Effector memory CD4-positive, alpha-beta T cell (primary cell): ENCODE measurements at regions not wholly inside any gene's neighbourhood (a gene's known extent, or its start where the extent isn't known, plus 50 kb on each side); places are given as distances from the start of the nearest gene placed in this dataset.
"Not testable (repeated sequence)": the region's sequence is repeated elsewhere in the genome, so short reads cannot be mapped to it uniquely, and the experiment has no call there.

ENCODE experiments used
- DNase-seq, 3 donors: peaks; one replicate each; pipeline ENCODE4 v3.0.0-alpha.2; 2020
- H3K27ac ChIP-seq: 2 replicates; pipeline ENCODE4 v1.7.0; 2013; ENCODE audit warnings: mild to moderate bottlenecking, low read length, moderate library complexity; ENCODE audit not compliant: insufficient read depth, poor library complexity, severe bottlenecking
- H3K27me3 ChIP-seq: replicated peaks from 2 replicates; pipeline ENCODE4 v1.7.0; 2013; ENCODE audit warnings: mild to moderate bottlenecking, low read length; ENCODE audit not compliant: insufficient read depth, control insufficient read depth, poor library complexity, severe bottlenecking
- H3K36me3 ChIP-seq: 2 replicates; pipeline ENCODE4 v1.7.0; 2013; ENCODE audit warnings: mild to moderate bottlenecking, low read length, moderate library complexity; ENCODE audit not compliant: control insufficient read depth, insufficient read depth
- H3K4me1 ChIP-seq: 2 replicates; pipeline ENCODE4 v1.7.0; 2013; ENCODE audit warnings: low read length, mild to moderate bottlenecking; ENCODE audit not compliant: control insufficient read depth, insufficient read depth, poor library complexity, severe bottlenecking
- H3K4me3 ChIP-seq: 2 replicates; pipeline ENCODE4 v1.7.0; 2013; ENCODE audit warnings: low read length, low read depth, mild to moderate bottlenecking; ENCODE audit not compliant: insufficient read depth, poor library complexity, severe bottlenecking
- H3K9me3 ChIP-seq: 2 replicates; pipeline ENCODE4 v1.7.0; 2013; ENCODE audit warnings: mild to moderate bottlenecking, low read length, moderate library complexity; ENCODE audit not compliant: control insufficient read depth

GRCh38 chr10:64334084-64334483 is 812.9 kb downstream of the REEP3 start:
- no peaks in the 10 kb centered on the region for H3K4me1 ChIP-seq
- no peaks in the 10 kb centered on the region for H3K27me3 ChIP-seq
- H3K27ac ChIP-seq = no peak overlapping the region
- no peaks in the 10 kb centered on the region for H3K36me3 ChIP-seq
- DNase-seq = no peak
- H3K9me3 ChIP-seq = no peaks in the 10 kb centered on the region
- H3K4me3 ChIP-seq = no peak overlapping the region

- Histone ChIP-seq H3K4me1 (no peaks in the 10 kb centered on the region), H3K9me3 (no peaks in the 10 kb centered on the region), H3K36me3 (no peaks in the 10 kb centered on the region), H3K27ac (no peak overlapping the region), H3K27me3 (no peaks in the 10 kb centered on the region), H3K4me3 (no peak overlapping the region)
- DNase-seq = no peak
Observed at GRCh38 chr10:64344211-64344610, 823.0 kb downstream of the REEP3 start.

- Histone ChIP-seq H3K9me3 (no peaks in the 10 kb centered on the region), H3K4me3 (no peak overlapping the region), H3K27me3 (no peaks in the 10 kb centered on the region), H3K27ac (no peak overlapping the region), H3K36me3 (no peaks in the 10 kb centered on the region), H3K4me1 (no peaks in the 10 kb centered on the region)
- no peak for DNase-seq
Observed at GRCh38 chr10:64345856-64346255, 824.7 kb downstream of the REEP3 start.

- DNase-seq = no peak
- H3K27me3 ChIP-seq = no peaks in the 10 kb centered on the region
- no peak overlapping the region for H3K27ac ChIP-seq
- no peaks in the 10 kb centered on the region for H3K36me3 ChIP-seq
- no peaks in the 10 kb centered on the region for H3K9me3 ChIP-seq
- H3K4me1 ChIP-seq = no peaks in the 10 kb centered on the region
- H3K4me3 ChIP-seq = no peak overlapping the region
Observed at GRCh38 chr10:64346389-64346788, 825.2 kb downstream of the REEP3 start.

GRCh38 chr10:64350665-64351064 is 829.5 kb downstream of the REEP3 start:
- Histone ChIP-seq H3K36me3 (no peaks in the 10 kb centered on the region), H3K4me3 (no peak overlapping the region), H3K27me3 (no peaks in the 10 kb centered on the region), H3K27ac (no peak overlapping the region), H3K4me1 (no peaks in the 10 kb centered on the region), H3K9me3 (no peaks in the 10 kb centered on the region)
- DNase-seq = no peak

- Histone ChIP-seq H3K4me1 (no peaks in the 10 kb centered on the region), H3K9me3 (no peaks in the 10 kb centered on the region), H3K4me3 (no peak overlapping the region), H3K36me3 (no peaks in the 10 kb centered on the region), H3K27me3 (no peaks in the 10 kb centered on the region), H3K27ac (no peak overlapping the region)
- no peak for DNase-seq
Observed at GRCh38 chr10:64358907-64359306, 837.7 kb downstream of the REEP3 start.

GRCh38 chr10:64360240-64360639 is 839.0 kb downstream of the REEP3 start:
- H3K36me3 ChIP-seq = not testable (repeated sequence)

GRCh38 chr10:64363687-64364086 is 842.5 kb downstream of the REEP3 start:
- Histone ChIP-seq H3K9me3 (no peaks in the 10 kb centered on the region), H3K4me3 (no peak overlapping the region)
- DNase-seq = no peak

More at GRCh38 chr10:64360240-64360639, 839.0 kb downstream of the REEP3 start:
- DNase-seq, H3K27ac ChIP-seq, H3K27me3 ChIP-seq, H3K9me3 ChIP-seq, H3K4me3 ChIP-seq, H3K4me1 ChIP-seq: not testable (repeated sequence)

GRCh38 chr10:64365663-64366062 is 844.5 kb downstream of the REEP3 start:
- no peak for DNase-seq
- Histone ChIP-seq H3K36me3 (no peaks in the 10 kb centered on the region), H3K27ac (no peak overlapping the region), H3K27me3 (no peaks in the 10 kb centered on the region), H3K4me1 (no peaks in the 10 kb centered on the region), H3K4me3 (no peak overlapping the region), H3K9me3 (no peaks in the 10 kb centered on the region)

More at GRCh38 chr10:64363687-64364086, 842.5 kb downstream of the REEP3 start:
- H3K27ac ChIP-seq = no peak overlapping the region
- H3K4me1 ChIP-seq = no peaks in the 10 kb centered on the region
- no peaks in the 10 kb centered on the region for H3K27me3 ChIP-seq
- H3K36me3 ChIP-seq = no peaks in the 10 kb centered on the region

GRCh38 chr10:64368298-64368697 is 847.1 kb downstream of the REEP3 start:
- no peak overlapping the region for H3K4me3 ChIP-seq

More at GRCh38 chr10:64368298-64368697, 847.1 kb downstream of the REEP3 start:
- Histone ChIP-seq H3K27ac (no peak overlapping the region), H3K4me1 (no peaks in the 10 kb centered on the region), H3K36me3 (no peaks in the 10 kb centered on the region), H3K9me3 (no peaks in the 10 kb centered on the region), H3K27me3 (no peaks in the 10 kb centered on the region)
- no peak for DNase-seq
